ENCODE measurements at regions not wholly inside any gene's neighbourhood (a gene's known extent, or its start where the extent isn't known, plus 50 kb on each side); places are given as distances from the start of the nearest gene placed in this dataset.

- H3K4me3 ChIP-seq (ENCODE audit: low read depth, low read length), result no peak overlapping the region
- DNase-seq (ENCODE audit: low read depth), result no peak
- TF ChIP-seq CTCF (IDR thresholded peaks at IDR 0.05; ENCODE audit: control insufficient read depth, extremely low read depth, insufficient read depth), result no peak
Measured at GRCh38 chr18:47737956-47738355, 192.5 kb downstream of the SMAD2 start.

GRCh38 chr18:47737198-47737830 is 193.1 kb downstream of the SMAD2 start:
- H3K4me3 ChIP-seq (ENCODE audit: low read depth, low read length), result no peak overlapping the region
- no peak for DNase-seq (ENCODE audit: low read depth)
- TF ChIP-seq CTCF (IDR thresholded peaks at IDR 0.05; ENCODE audit: control insufficient read depth, extremely low read depth, insufficient read depth), result no peak

- DNase-seq (ENCODE audit: low read depth), result no peak
- no peak overlapping the region for H3K4me3 ChIP-seq (ENCODE audit: low read depth, low read length)
- no peak for TF ChIP-seq CTCF (IDR thresholded peaks at IDR 0.05; ENCODE audit: control insufficient read depth, extremely low read depth, insufficient read depth)
Measured at GRCh38 chr18:47736376-47737140, 193.9 kb downstream of the SMAD2 start.

- no peak for TF ChIP-seq CTCF (IDR thresholded peaks at IDR 0.05; ENCODE audit: control insufficient read depth, extremely low read depth, insufficient read depth)
- H3K4me3 ChIP-seq (ENCODE audit: low read depth, low read length), result no peak overlapping the region
- no peak for DNase-seq (ENCODE audit: low read depth)
Measured at GRCh38 chr18:47735041-47735702, 195.3 kb downstream of the SMAD2 start.

GRCh38 chr18:47731276-47731675 is 199.2 kb downstream of the SMAD2 start:
- no peak for DNase-seq (ENCODE audit: low read depth)
- TF ChIP-seq CTCF (IDR thresholded peaks at IDR 0.05; ENCODE audit: control insufficient read depth, extremely low read depth, insufficient read depth), result no peak
- H3K4me3 ChIP-seq (ENCODE audit: low read depth, low read length), result no peak overlapping the region

- no peak overlapping the region for H3K4me3 ChIP-seq (ENCODE audit: low read depth, low read length)
- no peak for DNase-seq (ENCODE audit: low read depth)
- no peak for TF ChIP-seq CTCF (IDR thresholded peaks at IDR 0.05; ENCODE audit: control insufficient read depth, extremely low read depth, insufficient read depth)
Measured at GRCh38 chr18:47730795-47731194, 199.7 kb downstream of the SMAD2 start.

All from LNCaP clone FGC (cell line).